GM12878 (cell line): ENCODE measurements at regions not wholly inside any gene's neighbourhood (a gene's known extent, or its start where the extent isn't known, plus 50 kb on each side); places are given as distances from the start of the nearest gene placed in this dataset.

Experiments used
- ATAC-seq: fragments of 200-7000 bp; cut with Tn5 transposase; 3 replicates; pipeline ENCODE4 v1.9.1; 2020; ENCODE audit warnings: mild to moderate bottlenecking, moderate library complexity
- BruUV-seq: library from RNA; stranded (reverse); fragments of 400-500 nt; replicated peaks from 2 replicates; lab custom pipeline; 2021; lab: Mats Ljungman, UMichigan
- CTCF ChIA-PET: fragments of 300-600 bp; sonication (Branson Sonifier 250); formaldehyde crosslinking; extraction: SDS; loops from one replicate; lab custom pipeline; 2021; ENCODE audit warnings: inconsistent platforms; lab: Yijun Ruan, JAX
- POLR2A ChIA-PET: fragments of 350-600 bp; formaldehyde crosslinking; extraction: SDS; loops from one replicate; lab custom pipeline; 2021; ENCODE audit warnings: inconsistent platforms; lab: Charles Lee
- RAD21 ChIA-PET: fragments of 300-600 bp; sonication (Branson Sonifier 250); formaldehyde crosslinking; loops from one replicate; lab custom pipeline; 2023; ENCODE audit warnings: antibody characterized with exemption; ENCODE audit not compliant: unreplicated experiment; lab: Charles Lee
- SMC1A ChIA-PET: fragments of 300-600 bp; sonication (Branson Sonifier 250); formaldehyde crosslinking; loops from one replicate; lab custom pipeline; 2023; ENCODE audit not compliant: unreplicated experiment, uncharacterized antibody; lab: Charles Lee
- DNase-seq: peaks from one replicate; pipeline ENCODE4 v3.0.0-alpha.2; 2011; ENCODE audit warnings: low read depth, low spot score
- FAIRE-seq: peaks from 3 replicates; lab custom pipeline; 2011; peaks lifted over from hg19 to GRCh38; lab: Jason Lieb, UNC
- H2AFZ ChIP-seq: 2 replicates; pipeline ENCODE4 v1.6.0; 2011; ENCODE audit warnings: low read depth, low read length, control low read depth; ENCODE audit not compliant: control insufficient read depth
- H3K27ac ChIP-seq: 2 replicates; pipeline ENCODE4 v1.5.1; 2011; ENCODE audit warnings: control low read depth; ENCODE audit not compliant: control insufficient read depth, insufficient read depth
- H3K27me3 ChIP-seq, 2 experiments: replicated peaks in 1 of 2; 2 replicates each; pipeline versions ENCODE4 v1.6.0 to v1.6.1; 2011; ENCODE audit warnings: low read length in 1 of 2; ENCODE audit not compliant: control insufficient read depth in 2 of 2, insufficient read depth in 2 of 2
- H3K36me3 ChIP-seq, 2 experiments: 2 replicates each; pipeline ENCODE4 v1.5.1; 2011; ENCODE audit warnings: low read length in 1 of 2; ENCODE audit not compliant: control insufficient read depth in 2 of 2, insufficient read depth in 2 of 2
- H3K4me1 ChIP-seq: 2 replicates; pipeline ENCODE4 v1.6.1; 2011; ENCODE audit warnings: mild to moderate bottlenecking, low read length, moderate library complexity, mixed read lengths; ENCODE audit not compliant: control insufficient read depth, insufficient read depth
- H3K4me2 ChIP-seq: 2 replicates; pipeline ENCODE4 v1.6.0; 2011; ENCODE audit warnings: control low read depth; ENCODE audit not compliant: control insufficient read depth, insufficient read depth
- H3K4me3 ChIP-seq: fragments of 200-600 bp; sonication (generic); 2 replicates; pipeline ENCODE4 v1.5.1; 2016
- H3K79me2 ChIP-seq: 2 replicates; pipeline ENCODE4 v1.6.0; 2011; ENCODE audit warnings: low read length; ENCODE audit not compliant: control insufficient read depth, insufficient read depth
- H3K9ac ChIP-seq: 2 replicates; pipeline ENCODE4 v1.8.0; 2011; ENCODE audit warnings: low read length, control low read depth, mixed read lengths; ENCODE audit not compliant: control insufficient read depth, insufficient read depth
- H3K9me3 ChIP-seq: replicated peaks from 3 replicates; pipeline ENCODE4 v1.5.1; 2011; ENCODE audit warnings: mild to moderate bottlenecking, low read length; ENCODE audit not compliant: control insufficient read depth, insufficient read depth
- H4K20me1 ChIP-seq: 2 replicates; pipeline ENCODE4 v1.6.0; 2011; ENCODE audit not compliant: control insufficient read depth, insufficient read depth
- E2F8 ChIP-seq: fragments of 450-650 bp; IDR thresholded peaks from 2 replicates; pipeline ENCODE4 v1.6.1; 2018; ENCODE audit warnings: mild to moderate bottlenecking, low read depth, moderate library complexity; ENCODE audit not compliant: partially characterized antibody
- KAT2A ChIP-seq: conservative IDR thresholded peaks from 2 replicates; pipeline ENCODE4 v1.6.1; 2011; ENCODE audit warnings: low read depth, low read length; ENCODE audit not compliant: control insufficient read depth
- MTA2 ChIP-seq: fragments of 450-650 bp; IDR thresholded peaks from 2 replicates; pipeline ENCODE4 v1.6.1; 2016; ENCODE audit warnings: low read depth, mild to moderate bottlenecking, moderate library complexity
- NBN ChIP-seq: fragments of 450-650 bp; IDR thresholded peaks from 2 replicates; pipeline ENCODE4 v1.6.1; 2016
- NFIC ChIP-seq: IDR thresholded peaks from 2 replicates; pipeline ENCODE4 v1.6.1; 2012; ENCODE audit warnings: low read depth, mild to moderate bottlenecking, inconsistent platforms, low read length, moderate library complexity
- PML ChIP-seq: IDR thresholded peaks from 2 replicates; pipeline ENCODE4 v1.6.1; 2012; ENCODE audit warnings: low read length, inconsistent platforms
- RAD21 ChIP-seq: IDR thresholded peaks from 2 replicates; pipeline ENCODE4 v1.6.1; 2011; ENCODE audit warnings: mild to moderate bottlenecking, low read depth, low read length, moderate library complexity; ENCODE audit not compliant: insufficient read depth
- RELA ChIP-seq: fragments of 450-650 bp; IDR thresholded peaks from 2 replicates; pipeline ENCODE4 v1.8.0; 2014; ENCODE audit warnings: borderline replicate concordance; ENCODE audit not compliant: partially characterized antibody
- SMAD5 ChIP-seq: IDR thresholded peaks from 2 replicates; pipeline ENCODE4 v1.6.1; 2016; ENCODE audit warnings: antibody characterized with exemption, low read depth
- TAF1 ChIP-seq: IDR thresholded peaks from 2 replicates; pipeline ENCODE4 v1.6.1; 2011; ENCODE audit warnings: mild to moderate bottlenecking, low read depth, low read length, borderline replicate concordance
- TCF3 ChIP-seq: IDR thresholded peaks from 2 replicates; pipeline ENCODE4 v1.6.1; 2012; ENCODE audit warnings: low read depth, mild to moderate bottlenecking, low read length, borderline replicate concordance; ENCODE audit not compliant: insufficient read depth
- YY1 ChIP-seq: IDR thresholded peaks from 2 replicates; pipeline ENCODE4 v1.6.1; 2011; ENCODE audit warnings: low read depth, mild to moderate bottlenecking, low read length
- ZBED1 ChIP-seq: IDR thresholded peaks from 2 replicates; pipeline ENCODE4 v1.6.1; 2016; ENCODE audit warnings: borderline replicate concordance
- ZNF622 ChIP-seq: fragments of 450-650 bp; IDR thresholded peaks from 2 replicates; pipeline ENCODE4 v1.6.1; 2017; ENCODE audit warnings: mild to moderate bottlenecking, inconsistent platforms
- WGBS: methylation state at CpG from one replicate; pipeline ENCODE4 v1.1.6; 2016; ENCODE audit warnings: low lambda C conversion rate; ENCODE audit not compliant: insufficient replicate concordance, insufficient coverage; ENCODE audit errors: missing lambda C conversion rate; 5-methylcytosine and 5-hydroxymethylcytosine counted together
- in situ Hi-C: fragments of 300-500 bp; cut with MboI; formaldehyde crosslinking; loops from 9 replicates; pipeline ENCODE4 v1.14.3; 2018; ENCODE audit warnings: mixed read lengths
- intact Hi-C: fragments of 100-400 bp; cut with micrococcal nuclease; formaldehyde crosslinking; loops from one replicate; pipeline ENCODE4 v1.14.2; 2022; ENCODE audit not compliant: unreplicated experiment
- TF ChIP-seq, protein P1 (sequence below): IDR thresholded peaks from 2 replicates; pipeline ENCODE4 v1.6.1; 2012; ENCODE audit warnings: mild to moderate bottlenecking, low read depth, low read length

- ChIA-PET POLR2A (no interaction called here), RAD21 (no interaction called here), SMC1A (no interaction called here), CTCF (interaction anchor here (0.6 kb wide), 1 partner anchor 111 kb away, joined by 4 read pairs; no protein-coding TSS in a partner anchor)
- Histone ChIP-seq H3K4me2 (no peak overlapping the region), H4K20me1 (no peaks in the 10 kb centered on the region), H3K4me3 (no peak overlapping the region), H2AFZ (no peak overlapping the region), H3K9ac (no peak overlapping the region), H3K79me2 (no peaks in the 10 kb centered on the region), H3K4me1 (no peaks in the 10 kb centered on the region), H3K27ac (no peak overlapping the region), H3K36me3 (no peaks in the 10 kb centered on the region), H3K9me3 (no peaks in the 10 kb centered on the region; the same call in 2 of the 3 replicates), H3K27me3 (no peaks in the 10 kb centered on the region)
- DNase-seq (no peak), FAIRE-seq (no peak), ATAC-seq (no peak)
- in situ Hi-C loops (no loop called here), intact Hi-C loops (no loop called here)
- WGBS, result 37% methylated on average over 19 of the region's 22 CpGs
- TF ChIP-seq NBN (no peak), TCF3 (no peak), MTA2 (no peak), ZNF622 (no peak), TAF1 (no peak), NFIC (no peak), ZBED1 (no peak), RAD21 (no peak), SMAD5 (no peak), PML (no peak), KAT2A (no peak), RELA (no peak), YY1 (no peak), E2F8 (no peak)
- TF ChIP-seq, protein P1, sequence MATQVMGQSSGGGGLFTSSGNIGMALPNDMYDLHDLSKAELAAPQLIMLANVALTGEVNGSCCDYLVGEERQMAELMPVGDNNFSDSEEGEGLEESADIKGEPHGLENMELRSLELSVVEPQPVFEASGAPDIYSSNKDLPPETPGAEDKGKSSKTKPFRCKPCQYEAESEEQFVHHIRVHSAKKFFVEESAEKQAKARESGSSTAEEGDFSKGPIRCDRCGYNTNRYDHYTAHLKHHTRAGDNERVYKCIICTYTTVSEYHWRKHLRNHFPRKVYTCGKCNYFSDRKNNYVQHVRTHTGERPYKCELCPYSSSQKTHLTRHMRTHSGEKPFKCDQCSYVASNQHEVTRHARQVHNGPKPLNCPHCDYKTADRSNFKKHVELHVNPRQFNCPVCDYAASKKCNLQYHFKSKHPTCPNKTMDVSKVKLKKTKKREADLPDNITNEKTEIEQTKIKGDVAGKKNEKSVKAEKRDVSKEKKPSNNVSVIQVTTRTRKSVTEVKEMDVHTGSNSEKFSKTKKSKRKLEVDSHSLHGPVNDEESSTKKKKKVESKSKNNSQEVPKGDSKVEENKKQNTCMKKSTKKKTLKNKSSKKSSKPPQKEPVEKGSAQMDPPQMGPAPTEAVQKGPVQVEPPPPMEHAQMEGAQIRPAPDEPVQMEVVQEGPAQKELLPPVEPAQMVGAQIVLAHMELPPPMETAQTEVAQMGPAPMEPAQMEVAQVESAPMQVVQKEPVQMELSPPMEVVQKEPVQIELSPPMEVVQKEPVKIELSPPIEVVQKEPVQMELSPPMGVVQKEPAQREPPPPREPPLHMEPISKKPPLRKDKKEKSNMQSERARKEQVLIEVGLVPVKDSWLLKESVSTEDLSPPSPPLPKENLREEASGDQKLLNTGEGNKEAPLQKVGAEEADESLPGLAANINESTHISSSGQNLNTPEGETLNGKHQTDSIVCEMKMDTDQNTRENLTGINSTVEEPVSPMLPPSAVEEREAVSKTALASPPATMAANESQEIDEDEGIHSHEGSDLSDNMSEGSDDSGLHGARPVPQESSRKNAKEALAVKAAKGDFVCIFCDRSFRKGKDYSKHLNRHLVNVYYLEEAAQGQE, result no peak
- BruUV-seq, result no TSS peak
Observed at GRCh38 chr4:1531683-1532548, 125.7 kb upstream of the NKX1-1 start.
